Activated T-helper 1 cell treated with anti-CD3 and anti-CD28 coated beads, Interleukin-2, amount 50 U/mL, for 16 hours (primary cell): ENCODE measurements at regions not wholly inside any gene's neighbourhood (a gene's known extent, or its start where the extent isn't known, plus 50 kb on each side); places are given as distances from the start of the nearest gene placed in this dataset.

ENCODE experiments used
- DNase-seq, 2 donors: peaks; one replicate each; pipeline ENCODE4 v3.0.0-alpha.2; 2020; ENCODE audit warnings: low read depth in 1 of 2, low spot score in 1 of 2

DNA sequence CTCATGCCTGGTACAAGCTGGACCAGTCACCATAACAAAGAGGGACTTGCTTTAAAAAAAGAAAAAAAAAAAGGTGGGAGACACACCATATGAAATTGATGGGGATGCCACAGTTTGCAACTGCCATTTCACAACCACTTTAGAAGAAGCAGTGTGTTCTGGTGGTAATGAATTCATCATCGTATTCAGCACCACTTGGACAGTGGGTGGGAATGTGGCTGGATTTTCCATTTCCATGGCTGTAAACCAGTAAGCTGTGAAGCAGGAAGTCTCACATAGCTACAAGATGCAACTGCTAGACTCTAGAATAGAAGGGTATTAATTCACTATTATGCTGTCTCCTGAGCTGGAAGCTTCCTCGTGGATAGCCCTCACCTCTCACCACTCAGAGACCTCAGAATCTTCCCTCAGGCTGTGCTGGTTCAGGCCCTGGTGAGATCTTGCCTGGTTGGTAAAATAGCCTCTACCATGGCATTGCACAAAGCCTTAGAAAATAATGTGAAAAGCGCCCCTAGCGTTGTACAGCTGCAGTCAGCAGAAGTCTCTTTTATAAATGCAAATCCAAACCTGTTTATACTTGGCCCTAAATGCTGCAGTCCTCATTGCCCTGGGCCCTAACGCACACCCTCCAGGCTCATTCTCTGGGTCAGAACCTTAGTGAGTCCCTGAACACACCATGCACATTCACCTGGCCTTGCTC, 150.7 kb downstream of the KCTD15 start:
- DNase-seq: no peak

DNA sequence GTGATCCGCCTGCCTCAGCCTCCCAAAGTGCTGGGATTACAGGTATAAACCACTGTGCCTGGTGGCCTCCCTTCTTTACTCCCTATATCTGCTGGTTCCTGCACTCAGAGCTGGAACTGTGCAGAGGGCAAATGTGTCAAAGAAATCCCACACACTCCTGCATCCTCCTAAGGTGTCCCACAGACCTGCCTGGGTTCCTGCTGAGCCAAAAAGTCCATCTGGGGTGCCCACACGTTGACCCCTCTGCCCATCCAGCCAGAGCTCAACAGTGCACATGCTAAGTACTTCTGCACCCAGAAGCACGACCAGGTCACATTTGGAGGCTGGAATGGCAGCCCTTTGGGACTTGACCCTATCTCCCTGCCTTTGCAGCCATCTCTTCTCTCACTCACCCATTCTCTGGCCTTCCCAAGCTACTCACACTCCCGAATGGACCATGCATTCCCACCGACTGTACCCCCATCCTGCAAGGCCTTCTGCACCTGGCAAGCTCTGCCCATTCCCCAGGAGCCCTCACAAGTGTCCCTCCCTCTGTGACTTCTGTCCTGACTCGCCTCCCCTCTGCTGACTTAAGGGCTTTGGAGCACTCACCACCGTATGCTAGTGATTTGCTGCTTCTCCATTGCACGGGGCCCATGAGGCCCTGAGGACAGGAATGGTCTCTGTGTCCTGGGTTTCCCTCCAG, 152.1 kb downstream of the KCTD15 start:
- DNase-seq: no peak

DNA sequence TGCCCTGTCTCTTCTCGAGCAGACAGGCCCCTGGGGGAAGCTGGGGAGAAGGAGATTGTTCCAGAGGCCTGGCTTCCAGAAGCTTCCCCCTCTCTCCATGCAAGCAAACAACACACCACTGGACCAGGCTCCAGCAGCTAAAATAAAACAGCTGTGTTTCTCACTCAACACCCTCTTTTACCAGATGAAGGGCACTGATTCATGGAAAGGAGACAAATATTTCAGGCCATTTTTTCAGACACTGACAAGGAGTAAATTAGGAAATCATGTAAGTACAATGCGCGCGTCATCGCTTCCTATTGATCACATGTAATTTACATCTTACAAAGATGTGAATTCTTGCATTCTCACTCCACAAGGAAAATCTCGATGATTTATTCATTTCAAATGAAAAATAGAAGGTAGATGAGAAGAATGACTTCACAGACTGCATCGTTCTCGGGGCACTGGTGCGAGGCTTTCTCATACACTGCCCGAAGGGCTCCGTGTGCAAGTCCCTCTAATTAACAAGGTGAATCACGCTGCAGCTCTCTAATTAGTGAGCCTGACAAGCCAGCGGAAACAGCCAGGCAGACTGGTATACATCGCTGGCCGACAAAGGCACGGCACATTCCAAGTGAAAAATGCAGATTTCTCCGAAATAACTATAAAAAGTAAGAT, 153.6 kb downstream of the KCTD15 start:
- DNase-seq: no peak

DNA sequence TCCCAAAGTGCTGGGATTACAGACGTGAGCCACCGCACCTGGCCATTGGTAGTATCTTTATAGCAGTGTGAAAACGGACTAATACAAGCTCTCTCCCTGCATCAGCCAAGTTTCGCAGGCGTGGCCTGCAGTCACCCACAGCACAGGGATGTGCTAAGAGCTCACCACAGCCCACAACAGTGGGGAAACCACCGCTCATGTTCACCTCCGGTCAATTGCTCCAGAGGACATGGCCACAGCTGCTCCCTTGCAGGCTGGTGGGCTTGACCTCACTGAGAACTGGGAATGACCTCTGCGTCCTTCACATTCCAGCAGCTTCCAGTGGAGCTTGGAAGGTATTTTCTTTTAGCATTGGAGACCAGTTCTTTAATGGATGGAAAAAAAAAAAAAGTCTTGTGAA, 156.4 kb downstream of the KCTD15 start:
- DNase-seq: no peak

DNA sequence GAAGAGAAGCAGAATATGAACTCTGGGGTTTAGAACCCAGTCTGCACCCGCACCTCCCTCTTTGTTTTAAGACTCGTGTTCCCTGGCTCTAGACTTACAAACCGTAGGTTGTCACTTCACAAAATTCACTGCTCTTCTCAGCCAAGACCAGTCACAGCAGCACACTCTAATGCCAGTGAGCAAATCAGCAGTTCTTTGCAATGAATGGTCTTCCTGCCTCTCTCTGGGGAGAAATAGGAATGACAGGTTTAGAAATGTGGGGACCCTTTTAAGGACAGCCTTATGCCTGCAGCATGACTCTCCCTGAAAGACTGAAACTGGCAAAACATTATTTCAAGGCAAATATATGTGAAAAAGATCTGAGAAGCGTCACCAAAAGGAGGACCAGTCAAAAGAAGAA, 156.9 kb downstream of the KCTD15 start:
- DNase-seq: no peak

DNA sequence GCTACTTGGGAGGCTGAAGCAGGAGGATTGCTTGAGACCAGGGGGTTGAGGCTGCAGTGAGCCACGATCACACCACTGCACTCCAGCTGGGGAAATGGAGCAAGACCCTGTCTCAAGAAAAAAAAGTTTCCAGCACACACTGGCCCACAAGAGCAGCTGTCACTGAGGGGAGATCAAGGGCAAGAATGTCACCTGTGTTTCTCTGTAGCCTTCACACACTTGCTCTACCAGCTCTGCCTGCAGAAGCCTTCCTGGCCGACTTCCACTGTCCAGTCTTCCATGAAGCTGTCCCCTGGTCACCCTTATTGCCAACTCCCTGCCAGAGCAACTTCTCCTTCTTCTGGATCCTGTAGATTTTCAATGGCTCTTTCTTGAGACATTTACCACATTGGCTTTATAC, 158.0 kb downstream of the KCTD15 start:
- no peak for DNase-seq

DNA sequence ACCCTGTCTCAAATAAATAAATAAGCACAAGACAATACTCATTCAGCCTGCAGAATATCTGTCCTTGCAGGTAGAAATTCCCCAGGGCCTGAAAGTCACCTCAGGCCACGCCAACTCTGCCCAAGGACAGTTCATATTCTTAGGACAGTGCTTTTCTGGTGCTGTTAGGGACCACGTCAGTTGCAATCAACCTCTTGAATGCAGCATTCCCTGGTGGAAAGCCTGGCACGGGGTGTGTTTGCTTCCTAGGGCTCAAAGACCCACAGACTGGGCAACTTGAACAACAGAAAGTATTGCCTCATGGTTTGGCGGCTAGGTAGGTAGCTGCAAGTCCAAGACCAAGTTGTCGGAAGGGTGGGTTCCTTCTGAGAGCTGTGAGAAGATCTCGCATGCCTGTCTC, 160.3 kb downstream of the KCTD15 start:
- DNase-seq: no peak

DNA sequence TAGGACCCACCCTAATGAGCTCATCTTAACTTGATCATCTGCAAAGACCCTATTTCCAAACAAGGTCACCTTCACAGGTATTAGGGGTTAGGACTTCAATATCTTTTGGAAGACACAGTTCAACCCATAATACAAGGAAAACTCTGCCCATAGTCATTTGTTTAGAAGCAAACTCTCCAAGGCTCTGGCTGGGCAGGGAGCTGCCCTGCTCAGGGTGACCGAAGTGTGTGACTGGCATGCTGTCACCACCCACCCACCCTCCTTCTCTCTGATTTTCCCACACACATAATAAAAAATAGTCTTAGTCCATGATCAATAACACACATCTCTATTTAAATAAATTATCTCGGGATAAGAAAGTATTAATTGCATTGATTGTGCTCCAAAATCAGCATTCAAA, 161.1 kb downstream of the KCTD15 start:
- no peak for DNase-seq

DNA sequence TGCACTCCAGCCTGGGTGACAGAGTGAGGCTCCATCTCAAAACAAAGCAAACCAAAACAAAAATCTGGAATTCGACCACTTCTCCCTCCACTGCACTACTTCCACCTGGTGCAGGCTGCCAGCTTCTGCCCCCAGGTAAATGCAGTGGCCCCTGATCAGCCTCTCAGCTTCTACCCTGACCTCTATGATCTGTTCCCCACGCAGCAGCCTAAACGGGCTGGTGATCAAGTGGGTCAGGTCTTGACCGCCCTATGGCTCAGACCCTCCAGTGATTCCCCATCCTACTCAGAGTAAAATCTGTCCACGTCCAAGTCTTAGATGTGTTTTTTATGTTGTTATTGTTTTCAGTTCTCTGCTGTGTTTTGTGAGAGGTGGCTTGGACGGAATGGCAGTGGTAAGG, 163.9 kb downstream of the KCTD15 start:
- DNase-seq: no peak

DNA sequence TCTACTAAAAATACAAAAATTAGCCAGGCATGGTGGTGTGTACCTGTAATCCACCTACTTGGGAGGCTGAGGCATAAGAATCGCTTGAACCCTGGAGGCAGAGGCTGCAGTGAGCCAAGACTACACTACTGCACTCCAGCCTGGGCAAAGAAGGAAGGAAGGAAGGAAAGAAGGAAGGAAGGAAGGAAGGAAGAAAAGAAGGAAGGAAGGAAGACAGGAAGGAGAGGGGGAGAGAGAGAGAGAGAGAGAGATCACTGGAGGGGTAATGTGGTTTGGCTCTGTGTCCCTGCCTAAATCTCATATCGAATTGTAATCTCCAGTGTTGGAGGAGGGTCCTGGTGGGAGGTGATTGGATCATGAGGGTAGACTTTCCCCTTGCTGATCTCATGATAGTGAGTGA, 165.5 kb downstream of the KCTD15 start:
- DNase-seq: no peak

DNA sequence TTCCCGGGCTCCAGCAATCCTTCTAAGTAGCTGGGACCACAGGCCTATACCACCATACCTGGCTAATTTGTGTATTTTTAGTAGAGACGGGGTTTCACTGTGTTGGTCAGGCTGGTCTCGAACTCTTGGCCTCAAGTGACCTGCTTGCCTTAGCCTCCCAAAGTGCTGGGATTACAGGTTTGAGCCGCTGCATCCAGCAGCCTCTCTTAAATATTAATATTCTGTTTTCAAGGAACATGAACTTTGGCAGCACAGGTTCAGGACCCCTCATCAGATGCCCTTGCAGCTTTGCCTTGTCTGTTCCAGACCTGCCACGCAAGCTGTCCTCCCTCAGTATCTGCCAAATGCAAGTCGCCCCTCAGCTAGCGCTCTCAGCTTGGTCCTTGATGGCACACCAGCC, 166.8 kb downstream of the KCTD15 start:
- DNase-seq: no peak

DNA sequence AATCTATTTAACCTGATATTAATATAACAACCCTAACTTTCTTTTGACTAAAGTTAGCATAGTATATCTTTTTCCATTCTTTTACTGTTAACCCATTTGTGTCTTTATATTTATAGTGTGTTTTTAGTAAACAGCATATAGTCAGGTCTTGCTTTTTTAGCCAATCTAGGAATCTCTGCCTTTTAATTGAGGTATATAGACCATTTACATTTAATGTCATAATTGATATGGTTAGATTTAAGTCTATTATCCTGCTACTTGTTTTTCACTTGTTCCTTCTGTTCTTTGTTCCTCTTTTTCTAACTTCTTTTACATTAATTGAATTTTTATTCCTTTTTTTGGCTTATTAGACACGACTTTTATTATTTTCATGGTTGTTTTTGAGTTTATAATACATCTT, 174.4 kb downstream of the KCTD15 start:
- DNase-seq: no peak

DNA sequence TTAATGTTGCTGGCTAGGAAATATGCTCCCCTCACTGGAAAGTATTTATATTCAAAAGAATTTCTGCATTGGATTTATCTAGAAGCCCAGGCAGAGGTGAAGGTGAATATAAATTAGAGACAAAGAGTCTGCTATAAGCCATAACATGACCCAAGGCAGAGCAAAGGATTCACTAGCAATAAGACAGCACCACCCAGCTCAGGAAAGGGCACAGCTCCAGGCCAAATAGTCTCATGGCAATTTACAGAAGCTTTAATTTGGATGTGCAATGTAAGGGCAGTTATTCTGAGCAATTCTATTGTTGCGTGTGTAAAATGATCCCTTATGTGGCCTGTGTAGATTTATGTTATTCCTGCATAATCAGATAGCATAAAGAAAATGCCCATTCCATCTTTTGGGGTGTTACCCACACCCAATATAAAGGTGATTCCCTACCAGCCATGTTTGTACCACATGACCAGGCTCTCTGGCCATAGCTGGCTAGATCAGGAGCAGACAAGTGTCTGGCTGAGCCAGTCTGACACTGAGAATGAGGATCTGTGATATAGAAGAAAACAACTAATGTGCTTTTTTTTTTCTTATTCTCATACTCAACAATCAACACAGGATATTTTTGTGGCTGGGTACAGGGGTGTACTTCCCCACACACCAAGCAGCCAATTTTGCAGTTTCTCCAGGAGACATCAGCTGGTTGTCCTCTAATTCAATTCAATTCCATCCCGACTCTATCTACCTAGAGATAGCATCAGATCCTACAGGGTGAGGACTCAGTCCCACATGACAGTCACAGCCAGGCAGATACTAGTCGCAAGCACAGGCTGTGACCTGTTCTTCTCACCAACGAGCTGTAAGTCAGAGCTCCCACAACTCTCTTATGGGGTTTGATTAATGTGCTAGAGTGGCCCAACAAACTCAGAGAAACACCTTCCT, 181.4 kb downstream of the KCTD15 start:
- DNase-seq: no peak

DNA sequence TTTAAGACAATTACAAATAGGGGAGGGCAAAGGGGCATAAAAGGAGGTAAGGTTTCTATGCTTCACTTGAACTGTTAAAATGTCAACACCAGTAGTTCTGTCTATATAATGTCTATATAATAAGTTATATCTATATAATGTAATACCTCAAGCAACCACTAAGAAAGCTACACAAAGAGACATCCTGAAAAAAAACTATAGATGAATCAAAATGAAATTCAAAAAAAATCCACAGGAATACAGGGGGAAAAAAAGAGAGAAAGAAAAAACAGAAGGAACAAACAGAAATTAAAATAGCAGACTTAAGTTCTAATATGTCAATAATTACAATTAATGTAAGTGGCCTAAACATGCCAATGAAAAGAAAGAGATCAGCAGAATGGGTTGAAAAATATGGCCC, 186.0 kb downstream of the KCTD15 start:
- DNase-seq: no peak

DNA sequence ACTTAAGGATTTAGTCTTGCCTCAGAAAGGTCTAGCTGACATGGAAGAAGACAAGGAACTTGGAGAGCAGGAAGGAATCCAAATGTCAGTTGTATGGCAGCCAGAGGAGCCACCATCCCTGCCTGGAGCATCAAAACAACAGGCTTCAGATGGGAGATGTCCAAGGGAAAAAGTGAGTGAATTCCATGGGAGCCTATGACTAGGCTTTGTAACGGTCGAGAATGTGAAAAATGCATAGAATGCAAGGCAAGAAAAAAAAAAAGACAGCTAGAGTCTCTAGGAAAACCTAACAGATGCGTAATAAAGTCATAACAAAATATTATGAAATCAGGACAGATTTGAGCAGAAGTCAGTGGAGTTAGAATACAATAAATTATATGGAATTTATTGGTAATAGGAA, 183.7 kb upstream of the LSM14A start:
- DNase-seq: no peak

DNA sequence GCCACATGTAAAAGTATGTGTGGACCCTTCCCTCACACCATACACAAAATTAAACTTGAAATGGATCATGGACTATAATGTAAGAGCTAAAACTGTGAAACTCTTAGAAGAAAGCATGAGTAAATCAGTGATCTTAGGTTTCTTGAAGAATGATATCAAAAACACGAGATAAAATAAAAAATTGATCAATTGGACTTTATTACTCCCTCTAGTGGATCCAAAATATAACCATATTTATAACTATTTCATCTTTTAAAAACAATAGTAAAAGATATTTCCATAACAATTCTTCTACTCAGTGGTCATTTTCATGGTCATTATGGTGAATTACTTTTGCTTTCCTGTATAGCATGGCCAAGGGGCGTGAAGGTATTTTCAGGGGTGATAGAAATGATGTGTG, 174.6 kb upstream of the LSM14A start:
- no peak for DNase-seq

DNA sequence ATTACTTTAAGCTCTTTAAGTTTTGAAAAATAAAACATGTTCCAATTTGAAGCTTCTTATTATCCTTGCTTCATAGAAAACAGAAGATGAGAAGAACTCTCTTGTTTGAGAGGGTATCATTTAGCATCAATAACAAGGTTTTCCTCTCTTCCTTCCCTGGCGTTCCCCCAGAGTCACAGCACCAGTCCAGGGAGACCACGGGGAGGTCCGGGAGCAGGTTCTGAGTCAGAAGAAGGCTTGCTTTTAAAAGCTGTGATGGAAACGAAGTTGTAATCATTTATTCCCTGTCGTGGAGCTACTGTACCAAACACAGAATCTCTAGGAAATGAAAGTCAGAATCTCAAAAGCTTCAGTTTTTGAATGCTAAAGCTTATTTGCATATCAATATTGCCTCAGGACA, 174.0 kb upstream of the LSM14A start:
- DNase-seq: no peak

DNA sequence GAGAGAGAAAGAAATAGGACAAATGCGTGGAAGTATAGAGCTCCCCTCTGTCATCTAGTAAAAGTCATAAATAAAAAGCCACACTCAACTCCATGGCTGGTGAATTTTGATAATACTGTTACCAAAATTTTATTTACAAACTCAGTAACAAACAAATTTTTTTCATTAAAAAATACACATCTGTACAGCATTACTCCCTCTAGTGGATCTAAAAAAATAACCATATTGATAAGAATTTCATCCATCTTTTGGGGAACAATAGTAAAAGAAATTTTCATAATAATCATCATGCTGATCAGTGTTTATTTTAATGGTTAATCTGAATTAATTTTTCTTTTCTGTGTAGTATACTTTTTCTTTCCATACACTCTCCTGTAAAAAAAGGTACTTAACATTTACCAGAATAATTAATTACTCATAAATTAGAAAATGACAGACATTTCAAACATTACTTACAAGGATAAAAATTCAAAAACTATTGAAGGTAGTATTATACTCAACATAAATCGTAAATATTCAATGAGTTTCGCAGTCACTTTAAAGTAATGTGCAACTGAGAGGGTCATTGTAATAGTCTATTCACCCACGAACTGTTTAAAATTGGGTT, 173.5 kb upstream of the LSM14A start:
- DNase-seq: no peak

DNA sequence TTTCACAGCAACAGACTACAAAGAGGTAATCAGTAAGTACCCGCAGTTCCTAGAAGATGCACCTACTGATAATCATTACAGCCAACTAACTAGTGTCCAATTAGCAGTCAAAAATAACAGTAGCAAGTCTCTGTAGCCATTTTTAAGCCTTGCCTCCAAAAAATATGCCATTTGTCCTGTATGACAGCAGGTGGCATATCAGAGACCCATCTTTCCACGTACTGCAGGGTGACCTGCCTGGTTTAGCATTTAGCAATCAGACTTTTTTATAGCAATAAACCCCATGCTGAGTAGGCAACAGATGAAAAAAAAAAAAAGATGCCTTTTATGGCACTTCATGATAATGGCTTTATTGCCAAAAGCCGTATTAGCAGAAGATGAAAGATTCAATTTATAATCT, 155.3 kb upstream of the LSM14A start:
- DNase-seq: no peak

DNA sequence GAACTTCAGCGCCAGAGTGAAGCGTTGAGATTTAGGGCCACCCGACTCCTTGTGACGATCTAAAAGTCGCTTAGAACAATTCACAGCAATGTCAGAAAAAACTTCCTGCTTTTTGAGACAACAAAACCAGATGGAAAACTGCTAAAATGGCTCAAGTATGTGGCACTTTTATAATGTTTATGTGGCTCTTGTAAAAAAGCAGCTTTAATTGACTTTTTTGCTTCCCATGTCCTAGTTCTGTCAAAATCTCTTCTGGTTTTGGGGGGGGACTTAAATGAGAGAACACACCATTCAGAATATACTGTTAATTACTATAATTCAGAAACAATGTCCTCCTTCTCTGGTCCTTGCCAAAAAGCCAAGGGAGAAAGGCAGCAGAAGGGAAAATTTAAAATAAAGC, 154.7 kb upstream of the LSM14A start:
- no peak for DNase-seq

DNA sequence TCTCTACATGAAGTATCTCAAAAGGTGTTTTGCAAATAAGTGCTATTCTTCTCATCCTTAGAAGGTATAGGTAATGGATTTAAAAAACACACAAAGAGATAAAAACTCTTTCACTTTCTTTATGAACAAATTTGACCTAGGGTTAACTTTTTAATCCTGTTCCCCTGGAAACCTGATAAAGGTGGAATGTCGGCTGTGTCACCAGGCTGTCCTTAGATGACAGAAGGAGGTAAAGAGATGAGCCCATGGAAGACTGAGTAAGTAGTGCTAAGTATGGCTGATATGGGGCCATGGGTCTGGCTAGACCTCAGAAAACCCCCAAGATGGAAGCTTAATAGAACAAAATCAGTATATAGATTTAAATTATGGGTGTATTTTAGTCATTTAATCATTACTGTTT, 153.8 kb upstream of the LSM14A start:
- DNase-seq: no peak
